ENCODE measurements at regions not wholly inside any gene's neighbourhood (a gene's known extent, or its start where the extent isn't known, plus 50 kb on each side); places are given as distances from the start of the nearest gene placed in this dataset.

GRCh38 chr17:12537436-12537835 is 128.3 kb upstream of the MYOCD start:
- DNase-seq, result no peak

- no peak for DNase-seq
Measured at GRCh38 chr17:12538003-12538402, 127.7 kb upstream of the MYOCD start.

- DNase-seq, result peak; percentile 18 to 58
Measured at GRCh38 chr17:12545877-12546513, 119.7 kb upstream of the MYOCD start.

- no peak for DNase-seq
Measured at GRCh38 chr17:12546983-12547382, 118.7 kb upstream of the MYOCD start.

DNA sequence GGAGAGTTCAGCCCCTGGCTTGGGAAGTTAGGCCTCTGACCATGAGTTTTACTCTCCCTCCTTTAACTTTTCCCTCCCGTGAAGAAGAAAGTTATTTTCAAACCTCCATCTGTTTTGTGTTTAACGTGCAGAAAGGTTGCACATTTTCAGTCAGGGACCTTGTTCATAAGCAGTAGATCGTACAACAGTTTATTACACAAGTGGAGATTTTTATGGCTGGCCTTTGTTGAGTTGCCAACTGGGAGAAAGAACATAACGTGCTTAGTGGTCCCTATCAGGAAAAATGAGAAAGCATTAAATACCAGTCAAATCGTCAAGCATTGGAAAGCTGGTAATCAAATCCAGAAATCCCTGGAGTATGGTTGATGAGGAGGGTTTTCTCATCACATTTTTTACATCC is 117.9 kb upstream of the MYOCD start:
- no peak for DNase-seq

- DNase-seq, result no peak
Measured at GRCh38 chr17:12548558-12548957, 117.1 kb upstream of the MYOCD start.

DNA sequence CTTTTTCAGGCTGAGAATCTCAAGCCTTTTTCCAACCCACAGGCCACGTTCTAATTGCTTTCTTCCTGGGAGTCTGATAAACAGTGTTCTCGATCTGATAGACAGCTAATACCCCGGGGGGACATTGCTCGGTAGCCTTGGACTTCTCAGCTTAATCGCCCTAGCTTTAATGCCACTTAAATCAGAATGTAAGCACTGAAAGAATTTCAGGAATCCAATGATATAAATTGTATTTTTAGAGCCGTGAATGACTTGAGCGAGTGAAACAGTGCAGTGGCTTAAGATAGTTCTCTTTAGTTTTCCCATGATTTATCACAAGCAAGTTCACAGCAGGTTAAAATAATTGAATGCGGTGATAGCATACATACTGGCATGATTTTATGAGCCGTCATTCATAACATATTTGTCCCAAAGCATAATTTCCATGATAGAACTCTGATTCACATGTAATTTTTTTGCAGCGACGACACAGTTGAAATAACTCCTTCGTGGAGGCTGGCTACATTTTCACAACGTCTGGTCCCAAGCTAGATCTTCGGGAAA is 116.1 kb upstream of the MYOCD start:
- no peak for DNase-seq

- DNase-seq, result no peak
Measured at GRCh38 chr17:12553625-12554024, 112.1 kb upstream of the MYOCD start.

DNA sequence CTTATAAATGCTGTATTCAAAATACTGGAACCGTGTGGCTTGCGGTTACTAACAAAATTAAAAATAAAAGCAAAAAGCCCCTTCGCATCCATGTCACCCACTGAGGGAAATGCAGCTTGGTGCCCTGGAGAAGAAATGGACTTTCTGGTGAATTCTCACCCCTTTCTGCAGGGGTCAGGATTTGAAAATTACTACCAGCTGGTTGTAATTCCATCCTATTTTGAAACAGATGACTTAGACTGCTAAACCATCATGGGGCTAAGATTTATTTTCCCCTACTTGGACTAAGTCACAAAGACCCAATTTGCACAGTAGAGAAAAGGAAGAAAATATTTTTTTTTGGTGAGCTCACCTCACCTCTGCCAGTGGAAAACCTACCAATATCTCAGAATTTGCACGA is 111.4 kb upstream of the MYOCD start:
- no peak for DNase-seq

GRCh38 chr17:12566291-12566690 is 99.4 kb upstream of the MYOCD start:
- DNase-seq, result no peak

DNA sequence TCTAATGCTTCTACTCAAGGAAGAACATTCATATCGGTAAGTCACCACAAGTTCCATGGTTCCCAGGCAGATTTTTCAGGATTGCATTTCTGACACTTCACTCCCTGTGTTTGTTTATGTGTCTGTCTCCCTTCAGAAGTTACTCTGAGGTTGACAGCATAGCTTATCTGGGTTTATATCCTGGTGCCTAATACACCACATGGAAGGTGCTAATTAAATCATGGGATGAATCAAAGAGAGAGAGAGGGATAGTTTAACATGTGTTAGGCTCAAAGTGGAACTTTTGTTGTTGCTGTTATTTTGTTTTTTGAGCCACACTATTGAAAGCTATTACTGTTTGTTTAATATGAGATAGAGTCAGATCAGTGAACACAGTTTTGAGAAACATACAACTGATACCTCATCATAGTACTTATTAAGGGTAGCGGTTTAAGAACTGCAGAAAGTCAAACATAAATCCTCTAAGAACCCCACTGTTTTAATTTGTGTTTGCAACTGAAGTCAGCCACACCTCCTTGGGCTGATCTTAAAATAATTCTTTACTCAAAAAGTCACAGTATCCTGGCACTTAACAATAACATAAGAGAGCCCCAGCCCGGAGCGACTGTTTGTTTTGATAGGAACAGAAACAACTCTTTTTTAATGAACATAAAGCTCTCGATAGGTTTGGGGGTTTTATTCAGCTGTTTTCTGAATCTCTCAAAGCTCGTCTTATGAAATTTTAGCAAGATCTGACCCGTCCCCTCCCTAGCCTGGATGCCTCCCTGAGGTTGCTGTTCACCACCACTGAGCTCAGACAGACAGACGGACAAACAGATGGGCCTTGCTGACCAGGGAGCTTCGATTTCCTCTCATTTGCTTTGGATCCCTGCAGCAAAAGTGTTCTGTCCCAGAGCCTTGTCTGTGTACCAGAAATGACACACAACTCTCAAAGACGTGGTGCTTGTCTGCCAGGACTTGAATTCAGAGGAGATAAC is 98.3 kb upstream of the MYOCD start:
- no peak for DNase-seq

DNA sequence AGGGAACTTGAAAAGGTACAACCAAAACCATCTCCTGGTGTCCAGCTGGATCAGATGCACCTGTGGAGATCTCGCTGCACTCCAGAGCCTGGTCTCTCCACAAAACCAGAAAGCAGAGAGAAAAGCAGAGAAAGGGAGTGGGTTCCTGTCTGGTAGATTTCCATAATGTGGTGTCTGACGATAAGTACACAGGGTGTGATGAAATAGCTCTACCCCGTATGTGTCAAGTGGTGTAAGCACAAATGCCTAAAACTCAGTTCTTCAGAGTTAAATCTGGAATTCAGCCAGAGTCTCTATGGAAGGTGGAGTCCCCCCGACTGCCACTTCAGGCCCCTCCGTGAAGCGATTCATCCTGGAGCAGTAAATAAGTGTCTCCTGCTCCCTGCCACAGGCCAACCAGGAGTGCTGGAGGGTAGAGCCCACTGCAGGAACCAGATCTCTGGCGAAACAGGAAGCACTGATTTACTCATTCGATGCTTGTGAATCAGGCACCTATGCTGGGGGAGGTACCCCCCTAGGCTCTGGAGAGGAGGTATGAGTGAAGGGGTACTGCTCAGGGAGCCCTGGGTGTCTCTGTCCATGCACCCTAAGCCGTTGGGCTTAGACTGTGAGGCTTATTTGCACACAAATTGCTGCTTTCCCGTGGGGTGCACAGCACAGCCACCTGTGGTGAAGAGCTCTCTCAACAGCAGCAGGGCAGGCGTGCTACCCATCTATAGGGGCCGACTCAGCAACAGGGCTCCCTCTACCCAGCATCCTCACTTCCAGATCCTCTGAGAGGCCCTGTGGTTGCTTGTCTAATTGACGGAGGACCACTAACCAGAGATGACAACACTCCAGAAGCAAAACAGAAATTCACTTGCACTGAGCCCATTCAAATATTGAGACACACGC is 97.1 kb upstream of the MYOCD start:
- no peak for DNase-seq

DNA sequence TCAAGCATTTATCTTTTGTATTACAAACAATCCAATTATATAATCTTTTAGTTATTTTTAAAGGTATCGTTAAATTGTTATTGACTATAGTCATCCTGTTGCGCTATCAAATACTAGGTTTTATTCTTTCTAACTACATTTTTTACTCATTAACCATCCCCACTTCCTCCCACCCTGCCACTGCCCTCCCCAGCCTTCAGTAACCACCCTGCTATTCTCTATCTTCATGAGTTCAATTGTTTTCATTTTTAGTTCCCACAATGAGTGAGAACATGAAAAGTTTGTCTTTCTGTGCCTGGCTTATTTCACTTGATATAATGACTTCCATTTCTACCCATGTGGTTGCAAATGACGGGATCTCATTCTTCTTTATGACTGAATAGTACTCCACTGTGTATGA is 94.1 kb upstream of the MYOCD start:
- no peak for DNase-seq

GRCh38 chr17:12574525-12574924 is 91.2 kb upstream of the MYOCD start:
- no peak for DNase-seq

DNA sequence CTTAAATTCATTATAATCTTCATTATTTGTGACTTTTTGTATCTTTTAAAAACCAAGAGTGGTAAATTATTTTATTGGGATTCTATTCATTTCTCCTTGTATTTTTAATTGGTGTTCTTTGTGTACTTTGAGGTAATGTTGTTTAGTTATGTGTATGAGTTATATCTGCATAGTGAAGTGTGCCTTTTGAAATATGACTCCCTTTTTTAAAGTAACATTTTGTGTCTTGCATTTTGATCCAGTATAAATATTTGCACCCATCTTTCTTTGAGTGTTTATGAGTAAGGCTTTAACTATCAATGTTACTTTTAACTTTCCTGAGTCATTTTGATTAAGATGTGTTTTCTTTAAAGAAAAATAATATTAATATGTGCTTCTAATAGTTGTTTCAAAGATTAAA is 90.0 kb upstream of the MYOCD start:
- no peak for DNase-seq

- no peak for DNase-seq
Measured at GRCh38 chr17:12579288-12579687, 86.4 kb upstream of the MYOCD start.

DNA sequence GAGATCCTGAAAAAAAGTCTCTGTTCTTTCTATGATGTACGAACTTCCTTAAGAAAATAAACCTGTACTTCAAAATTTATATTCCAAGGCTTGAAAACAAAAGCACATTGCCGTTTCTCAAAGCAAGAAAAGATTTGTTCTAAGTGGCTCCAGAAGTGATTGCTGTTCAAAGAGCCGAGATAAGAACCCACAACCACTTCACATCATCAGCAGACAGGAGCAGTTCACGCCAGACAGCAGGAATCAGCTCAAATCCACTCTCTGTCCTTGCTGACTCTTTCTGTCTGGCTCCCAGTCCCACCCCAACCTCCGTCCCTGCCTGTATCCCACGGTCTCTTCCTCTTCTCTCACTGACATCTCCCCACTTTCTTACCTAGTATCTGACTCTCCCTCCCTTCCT is 85.0 kb upstream of the MYOCD start:
- no peak for DNase-seq

GRCh38 chr17:12584727-12585126 is 81.0 kb upstream of the MYOCD start:
- no peak for DNase-seq

DNA sequence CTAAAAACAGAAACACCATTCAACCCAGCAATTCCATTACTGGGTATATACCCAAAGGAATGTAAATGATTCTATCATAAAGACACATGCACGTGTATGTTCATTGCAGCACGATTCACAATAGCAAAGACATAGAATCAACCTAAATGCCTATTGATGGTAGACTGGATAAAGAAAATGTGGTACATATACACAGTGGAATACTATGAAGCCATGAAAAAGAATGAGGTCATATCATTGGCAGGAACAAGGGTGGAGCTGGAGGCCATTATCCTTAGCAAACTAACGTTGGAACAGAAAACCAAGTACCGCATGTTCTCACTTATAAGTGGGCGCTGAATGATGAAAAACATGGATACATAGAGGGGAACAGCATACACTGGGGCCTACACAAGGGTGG is 77.2 kb upstream of the MYOCD start:
- no peak for DNase-seq

GRCh38 chr17:12590417-12590816 is 75.3 kb upstream of the MYOCD start:
- no peak for DNase-seq

DNA sequence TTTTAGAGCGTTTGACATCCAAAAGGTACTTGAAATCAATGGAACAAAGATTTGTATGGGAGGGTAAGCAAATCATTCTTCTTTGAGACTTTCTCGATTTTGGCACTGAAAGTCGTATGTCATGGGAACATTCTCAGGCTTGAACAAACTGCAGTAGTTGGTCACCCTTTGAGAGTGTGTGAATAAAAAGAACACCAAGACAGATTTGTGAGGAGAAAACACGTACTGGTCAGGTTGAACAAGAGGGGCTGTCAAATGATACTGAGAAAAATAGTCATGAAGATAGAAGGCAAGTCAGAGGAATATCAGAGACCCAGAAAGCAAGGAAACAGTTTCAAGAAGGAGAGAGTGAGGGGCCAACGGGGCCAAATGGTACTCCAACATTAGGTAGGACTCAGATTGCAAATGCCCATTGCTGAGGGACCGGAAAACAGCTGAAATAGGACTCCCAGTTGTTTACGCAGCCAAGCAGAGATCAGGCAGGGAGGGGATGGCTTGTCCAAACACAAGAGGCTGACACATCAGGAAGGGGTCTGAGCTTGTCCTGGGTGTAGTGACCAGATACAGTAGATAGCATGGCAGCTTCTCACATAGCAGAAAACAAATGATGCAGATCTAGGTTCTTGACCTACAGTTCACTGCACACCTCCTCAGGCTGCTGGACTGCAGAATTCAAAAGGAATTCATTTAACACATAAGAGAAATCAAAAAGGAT is 74.5 kb upstream of the MYOCD start:
- DNase-seq, result no peak

GRCh38 chr17:12592941-12593340 is 72.7 kb upstream of the MYOCD start:
- DNase-seq, result no peak

Data from inflammatory macrophage treated with lipopolysaccharide for 1 hour (primary cell).